NT2/D1 (cell line): ENCODE measurements at regions not wholly inside any gene's neighbourhood (a gene's known extent, or its start where the extent isn't known, plus 50 kb on each side); places are given as distances from the start of the nearest gene placed in this dataset.

Experiments used
- SUZ12 ChIP-seq: IDR thresholded peaks from 2 replicates; pipeline ENCODE4 v1.6.1; 2011; ENCODE audit not compliant: insufficient read length, insufficient read depth; ENCODE audit errors: extremely low read depth
- YY1 ChIP-seq: IDR thresholded peaks from 2 replicates; pipeline ENCODE4 v1.6.1; 2011; ENCODE audit not compliant: insufficient read length, insufficient read depth
- ZNF274 ChIP-seq: IDR thresholded peaks from 2 replicates; pipeline ENCODE4 v1.6.1; 2011; ENCODE audit warnings: mild to moderate bottlenecking, low read depth, low read length

- TF ChIP-seq ZNF274 (no peak), YY1 (no peak), SUZ12 (no peak)
These were observed 81.1 kb upstream of the LHX5 start for GRCh38 chr12:113552760-113553159.
